IPS DF 19.7 (cell line): ENCODE measurements at regions not wholly inside any gene's neighbourhood (a gene's known extent, or its start where the extent isn't known, plus 50 kb on each side); places are given as distances from the start of the nearest gene placed in this dataset.

Experiments used
- DNase-seq: peaks from one replicate; pipeline ENCODE4 v3.0.0-alpha.2; 2013; ENCODE audit warnings: low read depth, low spot score

DNA sequence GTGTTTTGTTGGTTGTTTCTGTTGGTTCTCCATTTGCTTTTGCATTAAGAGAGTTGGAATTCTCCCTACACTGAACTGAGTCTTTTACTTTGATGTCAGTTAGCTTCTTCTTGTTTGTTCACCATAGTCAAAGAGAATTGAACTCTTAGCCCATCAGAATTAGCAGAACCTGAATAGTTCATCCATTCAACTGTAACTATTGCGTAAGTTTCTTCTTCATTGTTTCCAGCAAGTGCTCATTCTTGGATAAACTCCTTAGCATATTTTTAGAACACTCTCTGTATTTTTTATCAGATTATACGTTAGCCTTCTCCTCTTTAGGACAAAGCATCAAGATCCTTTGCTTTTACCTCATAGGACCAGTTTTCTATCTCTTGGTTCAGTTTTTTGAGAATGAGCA is 128.4 kb upstream of the RAB11FIP2 start:
- no peak for DNase-seq

DNA sequence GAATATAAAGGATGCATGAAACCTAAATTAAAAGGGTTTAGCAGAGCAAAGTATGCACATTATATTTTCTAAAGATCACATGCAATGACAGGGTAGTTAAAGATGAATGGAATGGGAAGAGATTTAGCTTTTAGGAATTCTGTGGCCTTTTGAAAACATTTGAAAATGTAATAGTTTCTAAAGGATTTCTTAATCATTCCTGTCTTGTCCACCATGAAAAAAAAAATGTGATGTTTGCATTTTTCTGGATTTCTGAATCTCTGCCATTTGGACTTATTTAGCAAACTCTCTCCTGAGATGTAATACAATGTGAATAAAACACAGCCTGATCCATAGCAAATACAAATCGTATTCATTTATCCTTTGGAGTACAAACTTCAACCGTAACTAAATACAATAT is 126.6 kb upstream of the RAB11FIP2 start:
- no peak for DNase-seq

DNA sequence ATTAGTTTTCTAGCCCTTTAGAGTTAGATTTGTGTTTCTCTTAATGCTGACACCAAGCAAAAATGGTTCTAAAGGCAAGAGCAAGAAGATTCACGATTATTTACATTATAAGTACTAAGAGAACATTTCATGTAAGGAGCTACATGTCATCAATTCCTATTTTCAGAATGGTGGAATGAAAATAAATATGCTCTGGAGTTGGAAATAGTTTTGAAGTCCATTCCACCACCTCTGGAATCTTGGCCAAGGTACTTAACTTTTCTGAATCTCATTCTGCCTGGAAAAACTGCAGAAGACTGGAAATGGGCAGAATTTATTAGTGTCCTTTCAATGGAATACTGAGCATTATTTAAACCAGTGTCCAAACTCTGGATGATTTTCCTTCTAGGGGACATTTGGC is 125.1 kb upstream of the RAB11FIP2 start:
- DNase-seq, result no peak

DNA sequence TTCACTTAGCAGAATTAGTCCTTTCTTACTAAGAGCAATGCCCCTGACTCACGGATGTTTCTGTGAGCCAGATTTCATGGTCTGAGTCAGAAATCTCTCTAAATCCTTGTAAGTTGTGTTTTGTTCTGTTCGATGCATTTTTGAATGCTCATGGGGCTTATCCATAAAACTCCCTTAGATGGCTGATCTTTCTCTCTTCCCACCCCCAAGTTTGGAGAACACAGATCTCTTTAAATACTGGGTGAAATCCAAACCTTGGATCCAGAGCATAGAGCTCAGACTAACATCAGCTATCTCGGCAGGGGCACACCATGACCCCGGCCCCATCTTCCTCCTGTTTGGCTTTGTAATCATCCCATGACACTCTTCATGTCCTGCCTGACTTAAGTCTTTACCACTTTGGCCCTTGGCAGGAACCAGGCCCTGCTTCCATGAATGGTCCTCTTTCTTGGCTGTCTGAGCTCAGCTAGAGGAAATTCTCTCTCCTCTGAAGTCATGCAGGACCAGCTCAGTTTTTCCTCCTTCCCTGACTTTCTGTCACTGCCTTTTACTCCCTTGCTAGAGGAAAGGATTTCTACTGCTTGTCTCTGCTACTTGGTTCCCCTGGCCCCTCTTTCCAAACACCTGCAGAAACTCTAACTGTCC is 120.4 kb upstream of the RAB11FIP2 start:
- DNase-seq, result no peak

DNA sequence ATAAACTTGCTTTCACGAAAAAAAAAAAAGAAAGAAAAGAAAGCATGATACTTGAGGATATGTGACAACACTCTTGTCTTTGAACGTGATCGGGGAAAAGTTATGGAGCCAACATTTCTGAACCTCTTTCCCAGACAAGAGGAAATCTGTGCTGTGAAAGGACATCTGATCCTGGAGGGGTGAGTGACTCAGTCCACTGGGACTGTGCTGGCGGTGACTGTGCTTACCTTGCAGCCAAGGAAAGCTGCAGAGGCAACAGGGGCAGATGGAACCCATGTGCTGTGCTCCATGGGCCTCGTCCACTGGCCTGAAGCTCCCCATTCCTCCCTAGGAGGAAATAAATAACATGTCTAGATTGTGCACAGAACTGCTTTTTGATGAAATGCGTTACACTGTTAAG is 116.5 kb upstream of the RAB11FIP2 start:
- no peak for DNase-seq

DNA sequence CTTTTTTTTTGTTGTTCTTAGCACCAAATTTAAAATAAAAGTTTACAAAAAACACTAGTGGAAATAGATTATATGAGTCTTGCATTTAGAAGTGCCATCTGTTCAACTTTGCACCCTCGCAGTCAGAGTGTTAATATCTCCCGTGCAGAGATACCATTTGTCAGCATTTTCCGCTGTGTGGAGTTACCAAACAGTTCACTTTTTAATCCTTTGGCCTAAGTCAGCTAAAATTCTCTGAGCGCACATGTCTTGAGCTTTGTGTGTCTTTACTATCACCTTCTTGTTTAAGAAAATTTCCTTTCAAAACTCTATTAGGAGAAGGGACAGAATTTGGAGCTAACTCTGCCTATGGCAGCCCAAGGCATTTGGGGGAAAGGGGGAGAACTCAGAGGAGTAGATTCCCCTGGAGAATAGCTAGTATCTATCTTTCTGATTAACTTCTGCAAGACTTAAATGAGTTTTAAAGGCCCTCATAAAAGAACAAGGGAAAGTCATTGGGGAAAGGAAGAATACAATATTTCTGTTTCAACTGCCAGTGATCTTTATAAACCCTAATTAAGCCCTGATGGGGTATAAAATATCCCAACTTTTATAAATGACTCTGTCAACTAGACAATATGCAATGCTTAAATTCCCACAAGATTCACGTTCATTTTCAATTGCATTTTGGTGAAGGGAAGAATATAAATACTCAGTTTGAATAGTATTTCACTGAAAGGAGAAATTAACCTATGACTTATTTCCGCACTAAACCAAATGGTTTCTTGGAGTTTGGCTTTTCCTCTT is 114.9 kb upstream of the RAB11FIP2 start:
- no peak for DNase-seq

DNA sequence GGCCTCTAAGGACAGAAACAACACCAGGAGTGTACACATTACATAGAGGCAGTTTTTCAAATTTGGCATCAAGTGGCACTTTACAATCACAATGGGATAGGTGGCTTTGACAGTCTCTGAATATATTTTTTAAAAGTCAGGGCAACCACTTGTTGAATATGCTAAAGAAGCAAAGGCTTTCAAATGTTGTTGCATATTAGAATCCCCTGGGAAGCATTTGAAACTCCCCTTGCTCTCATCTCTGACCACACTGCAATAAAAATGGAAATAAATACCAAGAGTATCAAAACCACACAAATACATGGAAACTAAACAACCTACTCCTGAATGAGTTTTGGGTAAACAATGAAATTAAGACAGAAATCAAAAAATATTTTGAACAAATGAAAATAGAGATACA is 106.5 kb upstream of the RAB11FIP2 start:
- DNase-seq, result no peak

DNA sequence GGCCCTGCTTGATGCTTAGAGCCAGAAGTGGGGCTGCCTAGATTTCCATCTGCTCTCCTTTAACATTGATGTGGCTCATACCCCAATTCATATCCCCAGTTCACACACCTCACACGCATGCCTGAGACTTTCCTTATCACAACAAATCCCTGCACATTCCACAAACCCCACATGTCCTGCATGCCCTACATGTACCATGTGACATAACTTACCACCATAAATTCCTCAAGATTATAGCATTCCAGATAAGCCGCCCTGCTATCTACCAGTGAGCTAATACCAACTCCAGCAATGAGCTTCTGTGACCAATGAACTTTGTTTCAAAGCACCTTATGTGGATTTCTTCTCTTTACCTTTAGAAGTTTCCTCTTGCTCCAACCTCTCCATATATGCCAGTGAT is 104.7 kb upstream of the RAB11FIP2 start:
- no peak for DNase-seq

DNA sequence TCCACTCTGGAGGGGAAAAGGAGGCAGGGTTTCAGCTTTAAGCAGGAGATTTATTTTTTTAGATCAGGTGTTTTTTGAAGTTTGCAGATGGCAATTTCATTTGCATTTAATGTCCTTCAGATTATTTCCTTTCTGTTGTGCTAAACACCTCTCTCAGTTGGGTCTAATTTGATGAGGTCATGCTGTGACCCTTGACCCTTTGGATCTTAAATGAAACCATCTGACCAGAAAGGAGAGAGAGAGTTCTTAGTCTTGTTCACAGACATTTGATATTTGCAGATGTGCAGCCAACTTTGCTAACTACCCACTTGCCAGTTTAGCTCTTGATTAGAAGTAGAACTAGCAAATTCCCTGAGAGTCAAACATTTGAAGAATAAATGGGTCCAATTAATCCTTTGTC is 101.5 kb upstream of the RAB11FIP2 start:
- no peak for DNase-seq

DNA sequence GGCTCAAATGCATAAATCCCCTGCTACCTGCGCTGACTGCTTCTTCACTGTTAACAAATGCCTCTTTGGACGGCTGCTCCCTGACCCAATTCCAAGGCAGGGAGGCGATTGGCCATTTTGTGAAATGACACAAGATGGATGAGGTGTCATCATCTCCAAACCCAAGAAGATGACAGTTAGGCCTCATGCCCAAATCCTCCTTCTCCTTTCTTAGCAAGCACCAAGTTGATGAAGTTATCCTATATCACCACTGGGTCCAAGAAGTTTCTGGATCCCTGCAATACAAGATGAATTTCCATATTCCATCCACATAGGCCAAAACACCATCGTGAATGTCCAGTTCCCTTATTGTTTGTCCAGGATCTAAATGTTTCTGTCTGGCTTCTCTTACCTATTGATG is 98.5 kb upstream of the RAB11FIP2 start:
- no peak for DNase-seq

DNA sequence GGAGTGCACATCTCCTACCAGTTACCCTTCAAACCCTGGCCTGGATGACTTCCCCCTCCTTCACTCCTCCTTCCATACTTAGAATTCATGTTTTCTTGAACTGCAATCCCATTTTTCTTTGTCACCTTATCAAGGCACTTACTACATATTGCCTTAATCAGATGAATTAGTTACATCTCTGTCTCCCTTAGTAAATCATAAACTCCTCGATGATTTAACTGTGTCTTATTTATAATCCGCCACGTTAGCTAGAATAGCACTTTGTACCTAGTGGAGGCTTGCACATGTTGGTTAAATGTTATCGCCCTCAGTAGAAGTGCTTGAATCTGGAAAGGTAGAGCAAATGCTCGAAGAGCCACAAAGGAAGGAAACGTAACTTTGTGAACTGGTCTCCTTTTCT is 94.7 kb upstream of the RAB11FIP2 start:
- DNase-seq, result no peak

DNA sequence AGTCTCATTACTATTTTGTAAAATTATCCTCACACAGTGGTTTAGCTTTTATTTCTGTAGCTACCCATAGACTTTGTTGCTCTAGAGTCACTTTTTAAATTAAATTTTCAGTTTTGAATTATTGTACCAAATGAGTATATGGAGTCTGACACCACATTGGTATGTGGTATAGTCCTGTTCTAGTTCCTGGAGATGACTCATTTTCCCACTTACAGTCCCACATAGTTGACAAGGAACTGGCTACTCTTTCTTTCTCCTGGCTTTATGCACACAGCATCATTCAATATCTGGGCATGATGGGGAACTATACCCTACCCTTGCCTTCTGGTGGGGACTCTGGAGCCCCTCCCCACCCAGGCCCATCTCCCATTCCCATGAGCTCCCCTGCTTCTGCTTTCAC is 92.6 kb upstream of the RAB11FIP2 start:
- DNase-seq, result no peak

DNA sequence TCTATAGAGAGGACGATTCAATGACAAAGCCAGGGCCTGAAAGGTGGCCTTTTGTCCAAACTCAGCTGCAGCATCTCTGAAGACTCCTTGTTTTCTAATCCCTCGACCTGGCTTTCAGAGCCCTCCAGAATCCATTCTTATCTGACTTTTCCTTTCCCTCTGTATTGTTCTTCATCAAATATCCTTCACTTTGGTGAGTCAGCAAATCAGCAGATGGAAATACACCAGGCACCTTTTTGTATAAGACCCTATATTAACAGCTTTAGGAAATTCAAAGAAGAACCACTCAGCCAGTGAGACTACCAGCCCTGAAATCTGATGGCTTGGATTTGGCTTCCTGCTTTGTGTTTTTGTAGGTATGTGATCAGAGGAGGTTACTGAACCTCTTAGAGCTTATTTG is 81.9 kb upstream of the RAB11FIP2 start:
- no peak for DNase-seq

DNA sequence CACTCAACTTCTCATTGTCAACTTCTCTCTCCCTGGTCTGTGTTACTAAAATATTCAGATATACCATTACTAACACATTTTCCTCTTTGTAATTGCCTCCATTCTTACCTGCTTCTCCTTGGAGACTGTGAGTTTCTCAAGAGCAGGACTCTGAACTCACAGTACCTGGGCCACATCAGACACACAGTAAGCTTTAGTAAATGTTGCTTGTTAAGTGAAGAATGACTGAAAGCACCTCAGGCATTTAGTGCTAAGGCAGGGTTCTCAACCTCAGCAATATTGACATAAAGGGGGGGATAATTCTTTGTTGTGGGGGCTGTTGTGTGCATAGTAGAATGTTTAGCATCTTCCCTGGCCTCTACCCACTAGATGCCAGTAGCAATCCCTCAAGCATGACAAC is 72.0 kb upstream of the RAB11FIP2 start:
- no peak for DNase-seq

DNA sequence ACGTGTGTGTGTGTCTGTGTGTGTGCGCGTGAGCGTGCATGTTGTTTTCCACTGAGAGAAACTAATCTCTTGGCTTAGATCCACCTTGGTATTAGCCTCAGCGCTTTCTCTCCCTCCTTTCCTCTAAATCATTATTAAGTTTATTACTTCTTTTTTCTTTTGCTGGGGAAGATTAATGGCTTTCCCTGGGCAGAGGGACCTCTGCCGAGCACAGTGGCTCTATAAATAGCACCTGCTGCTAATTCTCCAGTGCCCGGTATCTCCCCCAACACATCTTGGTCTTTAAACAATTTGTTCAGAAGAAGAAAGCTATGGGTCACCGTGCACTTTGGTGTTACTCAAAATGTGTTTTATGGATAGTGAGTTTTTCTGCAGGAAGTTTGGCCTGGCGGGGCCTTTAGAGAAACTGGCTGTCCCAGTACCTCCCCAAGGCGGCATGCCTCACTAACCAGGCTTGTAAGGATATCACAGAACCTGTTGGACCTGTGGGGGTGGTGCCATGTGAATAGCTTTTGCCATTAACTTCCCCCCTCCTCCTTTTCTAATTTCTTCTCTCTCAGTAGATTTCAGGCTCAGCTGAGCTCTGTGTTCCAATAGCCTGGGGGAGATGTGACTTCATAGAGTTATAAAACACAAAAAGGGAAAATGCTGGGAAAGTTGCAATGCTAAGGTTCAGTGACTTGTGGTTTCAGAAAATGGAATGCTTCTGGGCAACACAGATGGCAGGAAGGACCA is 70.1 kb upstream of the RAB11FIP2 start:
- DNase-seq, result no peak

DNA sequence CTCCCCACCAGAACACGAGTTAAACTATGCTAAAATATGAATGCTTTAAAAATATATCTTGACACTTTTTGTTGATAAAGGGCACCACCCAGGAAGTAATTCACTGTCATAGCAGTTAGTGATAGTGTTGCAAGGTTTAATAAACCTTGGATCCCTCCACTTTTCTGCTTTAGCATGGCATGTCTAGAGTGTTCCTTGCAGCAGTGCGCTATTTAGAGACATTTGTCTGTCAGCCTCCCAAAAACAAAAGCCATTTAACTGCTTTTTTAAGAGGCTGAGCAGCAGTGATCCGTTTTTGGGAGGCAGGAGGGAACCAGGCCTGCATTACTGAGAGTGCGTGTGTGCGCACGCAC is 69.6 kb upstream of the RAB11FIP2 start:
- no peak for DNase-seq

DNA sequence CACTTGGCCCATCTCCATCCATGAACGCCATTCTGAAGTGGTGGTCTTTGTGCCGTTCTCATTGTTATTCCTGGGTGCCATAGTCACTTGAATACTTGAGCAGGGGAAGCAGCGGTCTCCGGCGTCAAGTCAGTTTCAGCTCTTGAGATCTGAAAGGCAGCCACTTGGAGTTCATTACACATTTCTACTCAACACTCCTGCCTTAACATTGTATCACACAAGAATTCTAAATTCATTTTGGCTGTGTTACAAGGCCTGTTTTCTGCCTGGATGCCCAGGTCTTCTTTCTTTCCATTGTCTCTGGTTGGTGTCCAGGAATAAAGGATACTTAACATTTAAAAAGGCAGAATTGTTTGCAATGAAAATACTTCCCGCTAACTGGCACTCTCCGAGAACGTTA is 69.0 kb upstream of the RAB11FIP2 start:
- DNase-seq, result no peak

DNA sequence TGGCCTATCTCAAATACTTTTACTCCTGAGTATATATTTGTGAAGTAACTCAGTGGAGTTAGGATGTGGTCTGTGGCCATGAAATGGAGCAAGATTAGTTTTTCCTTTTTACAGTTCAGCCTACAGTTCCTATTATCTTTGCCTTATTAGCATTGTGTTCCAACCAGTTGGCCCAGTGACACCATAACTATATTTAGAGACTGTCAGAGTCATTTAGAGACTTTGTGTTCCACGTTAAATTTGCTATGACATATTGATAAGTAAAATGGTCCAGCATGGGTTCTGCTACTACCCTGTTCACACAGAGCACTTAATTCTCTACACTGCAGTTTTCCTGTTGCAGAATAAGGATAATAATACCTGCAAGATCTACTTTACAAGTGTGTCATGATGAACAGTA is 68.3 kb upstream of the RAB11FIP2 start:
- DNase-seq, result no peak

DNA sequence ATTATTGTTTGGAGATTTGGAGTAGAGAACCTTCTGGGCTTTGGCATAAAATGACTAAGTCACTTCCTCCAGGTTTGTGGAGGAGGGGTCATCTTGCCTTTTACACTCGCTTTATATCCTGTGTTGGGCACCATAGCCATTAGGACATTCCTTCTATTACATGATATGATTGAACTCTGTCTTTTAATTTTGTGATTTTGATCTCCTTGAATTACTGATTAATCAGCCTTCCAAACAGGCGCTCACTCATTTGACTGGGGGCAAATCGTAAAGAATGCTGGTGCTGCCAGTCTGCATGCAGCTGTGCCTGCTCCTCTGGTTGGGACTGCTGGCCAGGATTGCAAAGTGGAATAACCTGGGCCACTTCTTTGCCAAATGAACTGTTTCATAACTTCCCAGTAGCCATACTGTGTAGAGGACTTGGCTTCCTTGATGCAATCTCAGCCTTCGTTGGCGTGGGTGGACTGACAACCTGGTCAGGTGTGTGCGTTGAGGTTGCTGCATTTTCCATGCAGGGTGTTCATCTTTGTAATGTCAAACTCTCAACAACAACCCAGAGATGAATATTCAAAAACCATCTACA is 65.9 kb upstream of the RAB11FIP2 start:
- no peak for DNase-seq

DNA sequence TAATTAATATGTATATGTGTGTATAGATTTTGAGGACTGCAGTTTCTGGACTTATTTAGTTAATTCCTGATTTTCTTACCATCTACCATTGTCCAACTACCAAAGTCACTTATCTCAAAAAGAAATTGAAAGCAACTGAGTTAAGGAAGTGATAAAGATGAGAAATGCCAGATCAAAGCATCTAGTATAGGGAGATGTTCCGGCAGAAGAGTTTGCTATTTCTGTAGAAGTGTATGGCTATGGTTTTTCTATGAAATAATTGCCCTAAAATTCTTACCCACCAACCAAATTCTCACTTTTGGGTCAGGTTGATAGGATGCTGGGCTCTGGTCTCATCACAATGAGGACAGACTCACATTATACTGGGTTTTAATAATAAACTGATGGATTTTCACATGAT is 64.0 kb upstream of the RAB11FIP2 start:
- no peak for DNase-seq

DNA sequence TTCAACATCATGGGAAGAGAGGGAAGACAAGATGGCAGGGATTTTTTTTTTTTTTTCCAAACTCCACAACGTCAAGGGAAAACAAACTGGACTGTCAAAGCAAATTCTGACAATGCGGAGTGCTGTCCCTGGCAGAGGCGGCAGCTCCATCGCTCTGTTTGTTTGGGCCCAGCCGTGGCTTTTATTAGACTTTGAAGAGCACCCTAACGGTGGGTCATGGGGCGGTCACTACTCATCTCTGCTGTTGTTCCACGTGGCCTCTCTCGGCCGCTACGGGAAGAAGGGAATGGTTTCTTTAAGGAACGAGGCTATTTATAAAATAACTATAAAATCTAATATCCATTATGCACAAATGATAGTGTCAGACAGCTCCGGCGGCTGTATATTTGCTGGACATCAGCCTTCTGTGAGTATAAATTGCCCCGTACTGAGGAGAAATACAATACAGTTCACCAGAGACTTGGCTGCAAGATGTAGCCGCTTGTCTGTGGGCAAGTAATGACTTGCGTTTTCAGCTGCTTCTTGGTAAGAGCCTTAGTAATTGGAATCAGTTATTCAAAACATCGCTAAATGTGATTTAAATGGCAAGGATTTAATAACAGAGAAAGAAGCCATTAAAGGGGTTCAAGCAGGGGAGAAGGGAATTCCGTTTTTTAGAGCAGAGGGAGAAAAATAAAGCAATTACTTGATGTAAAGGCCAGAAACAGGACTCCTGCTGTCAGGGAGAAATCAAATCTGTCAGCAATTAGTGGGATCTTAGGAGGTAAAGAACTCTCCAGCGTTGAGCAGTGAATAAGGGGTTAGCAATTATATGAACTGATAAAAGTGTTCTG is 61.7 kb upstream of the RAB11FIP2 start:
- DNase-seq, result no peak

DNA sequence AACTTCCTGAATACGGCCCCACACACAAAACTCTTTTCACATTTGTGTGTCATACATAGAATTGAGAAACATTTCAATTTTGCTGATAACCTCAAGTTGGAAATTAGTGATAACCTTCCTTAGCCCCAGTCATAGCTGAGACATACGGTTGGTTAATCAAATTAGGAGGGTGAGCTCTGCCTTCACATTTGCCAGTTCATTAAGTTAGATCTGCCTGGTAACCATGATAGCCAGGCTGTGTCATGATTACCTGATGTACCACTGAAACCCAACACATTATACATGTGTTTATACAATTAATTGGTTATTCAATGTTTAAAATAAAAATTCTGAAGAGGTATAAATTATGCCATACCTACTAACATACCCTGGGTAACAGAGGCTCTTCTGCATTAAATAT is 60.8 kb upstream of the RAB11FIP2 start:
- no peak for DNase-seq
